Osteoblast (primary cell): ENCODE measurements at regions not wholly inside any gene's neighbourhood (a gene's known extent, or its start where the extent isn't known, plus 50 kb on each side); places are given as distances from the start of the nearest gene placed in this dataset.

Experiments used
- DNase-seq: peaks from one replicate; pipeline ENCODE4 v3.0.0; 2011; ENCODE audit warnings: low spot score, mixed read lengths; ENCODE audit not compliant: insufficient read length; ENCODE audit errors: missing footprints
- H2AFZ ChIP-seq: 2 replicates; pipeline ENCODE4 v1.6.0; 2011; ENCODE audit warnings: mild to moderate bottlenecking, low read length
- H3K27ac ChIP-seq: 2 replicates; pipeline ENCODE4 v1.5.1; 2011; ENCODE audit warnings: mild to moderate bottlenecking, low read depth, low read length, moderate library complexity
- H3K27me3 ChIP-seq: 2 replicates; pipeline ENCODE4 v1.6.0; 2012; ENCODE audit warnings: mild to moderate bottlenecking, control low read depth, inconsistent platforms, low read length, moderate library complexity; ENCODE audit not compliant: insufficient read depth
- H3K36me3 ChIP-seq: 2 replicates; pipeline ENCODE4 v1.5.1; 2011; ENCODE audit warnings: mild to moderate bottlenecking, low read length, control low read depth, moderate library complexity; ENCODE audit not compliant: insufficient read depth
- H3K4me1 ChIP-seq: 2 replicates; pipeline ENCODE4 v1.5.1; 2011; ENCODE audit warnings: mild to moderate bottlenecking, low read length, control low read depth, moderate library complexity; ENCODE audit not compliant: insufficient read depth
- H3K4me2 ChIP-seq: 2 replicates; pipeline ENCODE4 v1.6.0; 2011; ENCODE audit warnings: mild to moderate bottlenecking, low read length; ENCODE audit not compliant: insufficient read depth
- H3K4me3 ChIP-seq: fragments of 200-600 bp; sonication (generic); 3 replicates; pipeline ENCODE4 v1.5.1; 2012; ENCODE audit warnings: mild to moderate bottlenecking, low read length, inconsistent platforms; ENCODE audit not compliant: insufficient read depth
- H3K79me2 ChIP-seq: 2 replicates; pipeline ENCODE4 v1.6.0; 2012; ENCODE audit warnings: mild to moderate bottlenecking, low read length, control low read depth, inconsistent platforms; ENCODE audit not compliant: insufficient read depth
- H3K9me3 ChIP-seq: 2 replicates; pipeline ENCODE4 v1.5.1; 2011; ENCODE audit warnings: low read depth, low read length, control low read depth
- H4K20me1 ChIP-seq: 2 replicates; pipeline ENCODE4 v1.6.0; 2012; ENCODE audit warnings: mild to moderate bottlenecking, low read length, control low read depth; ENCODE audit not compliant: insufficient read depth
- TF ChIP-seq, protein P1 (sequence below): IDR thresholded peaks from 2 replicates; pipeline ENCODE4 v1.5.1; 2011; ENCODE audit warnings: mild to moderate bottlenecking, low read depth, low read length, moderate library complexity; ENCODE audit errors: extremely low read depth

- Histone ChIP-seq H2AFZ (no peak overlapping the region), H3K4me1 (no peaks in the 10 kb centered on the region), H3K4me3 (no peak overlapping the region), H3K4me2 (no peak overlapping the region), H3K36me3 (no peaks in the 10 kb centered on the region), H3K9me3 (no peaks in the 10 kb centered on the region), H4K20me1 (no peaks in the 10 kb centered on the region), H3K27ac (no peak overlapping the region), H3K79me2 (no peaks in the 10 kb centered on the region), H3K27me3 (no peaks in the 10 kb centered on the region)
- no peak for DNase-seq
- TF ChIP-seq, protein P1, sequence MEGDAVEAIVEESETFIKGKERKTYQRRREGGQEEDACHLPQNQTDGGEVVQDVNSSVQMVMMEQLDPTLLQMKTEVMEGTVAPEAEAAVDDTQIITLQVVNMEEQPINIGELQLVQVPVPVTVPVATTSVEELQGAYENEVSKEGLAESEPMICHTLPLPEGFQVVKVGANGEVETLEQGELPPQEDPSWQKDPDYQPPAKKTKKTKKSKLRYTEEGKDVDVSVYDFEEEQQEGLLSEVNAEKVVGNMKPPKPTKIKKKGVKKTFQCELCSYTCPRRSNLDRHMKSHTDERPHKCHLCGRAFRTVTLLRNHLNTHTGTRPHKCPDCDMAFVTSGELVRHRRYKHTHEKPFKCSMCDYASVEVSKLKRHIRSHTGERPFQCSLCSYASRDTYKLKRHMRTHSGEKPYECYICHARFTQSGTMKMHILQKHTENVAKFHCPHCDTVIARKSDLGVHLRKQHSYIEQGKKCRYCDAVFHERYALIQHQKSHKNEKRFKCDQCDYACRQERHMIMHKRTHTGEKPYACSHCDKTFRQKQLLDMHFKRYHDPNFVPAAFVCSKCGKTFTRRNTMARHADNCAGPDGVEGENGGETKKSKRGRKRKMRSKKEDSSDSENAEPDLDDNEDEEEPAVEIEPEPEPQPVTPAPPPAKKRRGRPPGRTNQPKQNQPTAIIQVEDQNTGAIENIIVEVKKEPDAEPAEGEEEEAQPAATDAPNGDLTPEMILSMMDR, result no peak
These were observed 440.4 kb upstream of the MEX3C start for GRCh38 chr18:51637881-51638280.

- TF ChIP-seq, protein P1, result no peak
- Histone ChIP-seq H3K4me3 (no peak overlapping the region), H3K9me3 (no peaks in the 10 kb centered on the region), H2AFZ (no peak overlapping the region), H3K4me2 (no peak overlapping the region), H3K27ac (no peak overlapping the region), H3K27me3 (no peaks in the 10 kb centered on the region), H3K36me3 (no peaks in the 10 kb centered on the region), H3K4me1 (no peaks in the 10 kb centered on the region), H4K20me1 (no peaks in the 10 kb centered on the region), H3K79me2 (no peaks in the 10 kb centered on the region)
- no peak for DNase-seq
These were observed 442.1 kb upstream of the MEX3C start for GRCh38 chr18:51639541-51639940.

GRCh38 chr18:51643483-51643882 lies 446.0 kb upstream of the MEX3C start:
- TF ChIP-seq, protein P1, result no peak
- no peaks in the 10 kb centered on the region for H3K4me1 ChIP-seq
- no peaks in the 10 kb centered on the region for H4K20me1 ChIP-seq
- H3K79me2 ChIP-seq, result no peaks in the 10 kb centered on the region
- no peak overlapping the region for H3K4me3 ChIP-seq
- H3K9me3 ChIP-seq, result peaks cover 3% of the 10 kb centered on the region
- H3K27me3 ChIP-seq, result no peaks in the 10 kb centered on the region
- no peak for DNase-seq
- H3K4me2 ChIP-seq, result no peak overlapping the region
- no peak overlapping the region for H2AFZ ChIP-seq
- H3K27ac ChIP-seq, result no peak overlapping the region
- H3K36me3 ChIP-seq, result no peaks in the 10 kb centered on the region

DNA sequence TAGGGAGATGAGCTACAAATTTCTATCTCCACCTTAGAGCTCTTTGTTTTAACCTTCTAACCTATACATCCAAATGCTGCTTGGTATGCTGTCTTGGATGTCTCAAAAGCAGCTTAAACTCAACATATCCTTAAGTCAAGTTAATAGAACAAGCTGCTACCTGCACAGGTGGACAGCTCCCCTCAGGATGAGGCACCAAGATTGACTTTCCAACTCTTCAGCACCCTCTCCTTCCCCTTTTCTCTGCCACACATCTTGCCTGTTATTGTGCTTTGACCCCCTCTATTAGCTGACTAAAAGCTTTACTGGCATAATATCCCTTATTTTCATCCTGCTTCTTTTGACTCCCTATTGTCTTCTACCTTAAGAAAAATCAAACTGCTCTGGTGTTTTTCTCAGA lies 448.1 kb upstream of the MEX3C start:
- H2AFZ ChIP-seq, result no peak overlapping the region
- peaks cover 3% of the 10 kb centered on the region for H3K9me3 ChIP-seq
- TF ChIP-seq, protein P1, result no peak
- H3K79me2 ChIP-seq, result no peaks in the 10 kb centered on the region
- no peak overlapping the region for H3K4me2 ChIP-seq
- no peak overlapping the region for H3K27ac ChIP-seq
- H4K20me1 ChIP-seq, result no peaks in the 10 kb centered on the region
- H3K4me1 ChIP-seq, result no peaks in the 10 kb centered on the region
- no peak overlapping the region for H3K4me3 ChIP-seq
- no peaks in the 10 kb centered on the region for H3K27me3 ChIP-seq
- no peaks in the 10 kb centered on the region for H3K36me3 ChIP-seq
- DNase-seq, result no peak
